Left cardiac atrium (tissue), 4 donors: ENCODE measurements at regions not wholly inside any gene's neighbourhood (a gene's known extent, or its start where the extent isn't known, plus 50 kb on each side); places are given as distances from the start of the nearest gene placed in this dataset.
A peak's percentile ranks its signal among the peaks of the same experiment; 100 is the strongest.

Source experiments
- ATAC-seq, 2 donors: fragments of 200-7000 bp; cut with Tn5 transposase; one replicate each; pipeline ENCODE4 v1.9.1; 2020; ENCODE audit warnings: mild to moderate bottlenecking in 2 of 2, moderate library complexity in 2 of 2
- DNase-seq: peaks from one replicate; pipeline ENCODE4 v3.0.0-alpha.2; 2020
- intact Hi-C, 2 donors: fragments of 100-400 bp; cut with DNase I; formaldehyde crosslinking; loops; one replicate each; pipeline versions ENCODE4 v1.14.1 to v1.15.1; 2022 to 2023
- donor health status: DM: no; HTN: yes; CAD: no.
- donor health status: DM: no; HTN: yes; CAD: no; lungs with severe emphysema.
- donor health status: DM: yes; HTN: yes; CAD: no.
- donor health status: Dilated cardiomyopathy.

DNA sequence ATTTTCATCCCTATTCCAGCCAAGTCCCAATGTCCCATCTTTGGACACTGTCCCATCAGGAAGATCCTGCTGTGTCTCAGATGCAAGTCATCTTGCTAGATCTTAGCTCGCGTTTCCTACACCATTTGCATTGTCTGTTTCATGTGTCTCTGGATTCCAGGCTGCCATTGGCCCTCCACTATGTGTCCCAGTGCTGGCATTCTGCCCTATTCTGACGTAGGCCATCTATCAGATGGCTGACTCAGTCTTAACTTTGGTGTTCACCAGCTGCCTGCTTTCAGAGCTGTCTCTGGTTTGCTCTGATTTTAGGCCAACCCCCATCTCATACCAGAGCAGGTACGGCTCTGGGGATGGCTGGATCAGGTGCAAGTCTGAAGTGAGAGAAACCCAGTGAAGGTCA lies 300.9 kb upstream of the ASIC2 start:
- intact Hi-C loops, result no loop called here
- ATAC-seq, result no peak
- DNase-seq, result no peak

DNA sequence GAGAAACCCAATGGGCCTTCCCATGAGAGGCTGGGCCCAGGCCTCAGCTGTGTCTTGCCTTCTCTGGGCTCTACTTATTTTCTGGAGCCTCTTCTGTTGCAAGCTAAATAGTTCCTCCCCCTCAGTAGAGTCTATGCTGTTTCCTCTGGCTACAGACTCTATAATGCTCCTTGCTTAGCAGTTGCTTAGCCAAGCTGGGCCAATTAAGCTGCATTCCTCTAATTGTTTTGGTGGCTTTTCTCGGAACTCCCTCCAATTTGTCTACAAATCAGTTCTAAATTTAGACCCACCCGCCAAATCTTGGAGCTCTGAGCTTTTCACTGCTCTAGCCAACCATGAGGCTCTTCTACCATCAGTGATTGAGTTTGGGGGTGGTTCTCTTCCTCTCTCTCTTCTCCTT lies 302.7 kb upstream of the ASIC2 start:
- ATAC-seq (peak in 1 of 2 donors; percentile 65), DNase-seq (no peak)
- intact Hi-C loops, result no loop called here

DNA sequence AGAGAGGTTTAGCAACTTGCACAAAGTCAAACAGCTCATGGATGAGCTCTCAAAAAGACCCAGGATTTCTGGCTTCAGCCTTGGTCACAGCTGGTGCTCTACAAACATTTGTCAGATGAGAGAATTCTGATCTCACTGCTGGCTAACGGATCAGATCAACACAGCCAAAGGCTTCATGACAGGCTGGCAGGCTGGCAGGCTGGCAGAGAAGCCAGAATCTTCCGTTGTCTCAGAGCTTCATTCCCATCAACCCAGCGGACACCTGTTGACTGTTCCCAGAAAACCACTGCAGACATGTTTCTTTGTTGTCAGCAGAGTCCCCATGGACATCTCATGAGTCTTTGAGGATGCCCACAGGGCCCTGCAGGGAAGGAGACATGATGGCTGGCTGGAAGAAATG lies 303.8 kb upstream of the ASIC2 start:
- DNase-seq (no peak), ATAC-seq (no peak)
- intact Hi-C loops, result no loop called here

DNA sequence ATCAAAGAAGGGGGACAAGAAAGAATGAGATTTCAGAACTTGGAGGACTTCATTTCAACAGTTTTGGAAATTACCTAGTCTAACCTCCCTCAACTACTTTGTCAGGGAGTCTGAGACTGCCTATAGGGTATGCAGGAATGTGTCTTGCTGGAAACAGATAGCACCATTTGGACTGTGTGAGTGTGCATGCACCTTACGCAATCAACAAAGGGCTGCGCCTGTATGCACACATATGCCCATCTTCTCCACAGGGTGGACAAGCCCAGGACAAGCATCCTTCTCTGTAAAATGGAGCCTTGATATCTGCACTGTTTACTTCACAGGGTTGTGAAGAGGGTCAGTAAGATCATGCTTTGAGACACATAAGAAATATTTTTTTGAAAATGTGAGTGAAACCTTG lies 305.7 kb upstream of the ASIC2 start:
- DNase-seq, result no peak
- intact Hi-C loops, result no loop called here
- no peak for ATAC-seq

DNA sequence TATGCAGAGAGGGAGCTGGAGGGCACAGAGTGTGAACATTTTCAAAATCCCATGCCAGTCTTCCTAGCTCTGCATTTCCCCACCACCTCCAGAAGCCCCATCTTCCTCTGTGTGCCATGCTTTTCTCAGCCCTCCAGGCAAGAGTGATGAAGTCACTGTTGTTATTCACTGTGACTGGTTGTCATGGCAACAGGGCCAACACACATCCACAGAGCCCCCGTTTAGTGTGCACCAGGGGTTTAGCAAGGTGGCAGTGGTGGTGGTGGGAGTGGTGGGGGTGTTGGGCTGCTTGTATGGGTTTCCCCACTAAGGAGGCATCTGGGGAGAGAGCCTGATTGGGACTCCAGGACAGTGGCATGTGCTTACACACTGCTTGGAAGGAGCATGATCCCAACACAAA lies 309.9 kb upstream of the ASIC2 start:
- DNase-seq (no peak), ATAC-seq (no peak)
- intact Hi-C loops, result no loop called here

DNA sequence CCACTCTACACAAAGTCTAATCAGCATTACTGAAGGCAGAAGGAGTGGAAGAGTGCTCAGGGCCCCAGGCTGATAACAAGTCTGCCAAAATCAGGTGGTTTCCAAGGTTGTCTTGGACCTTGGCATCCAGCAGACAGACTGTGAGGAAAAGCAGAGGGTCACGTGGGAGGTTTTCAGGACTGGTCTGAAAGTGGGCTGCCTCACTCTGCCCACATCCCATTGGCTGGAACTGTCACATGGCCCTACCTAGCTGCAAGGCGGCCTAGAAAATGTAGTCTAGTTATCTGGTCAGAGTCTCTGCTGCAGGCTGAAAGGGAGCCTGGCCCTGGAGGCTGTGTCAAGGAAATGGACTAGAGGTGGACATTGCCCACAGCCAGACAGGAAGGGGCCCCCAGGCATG lies 310.7 kb upstream of the ASIC2 start:
- intact Hi-C loops, result no loop called here
- no peak for ATAC-seq
- DNase-seq, result no peak

DNA sequence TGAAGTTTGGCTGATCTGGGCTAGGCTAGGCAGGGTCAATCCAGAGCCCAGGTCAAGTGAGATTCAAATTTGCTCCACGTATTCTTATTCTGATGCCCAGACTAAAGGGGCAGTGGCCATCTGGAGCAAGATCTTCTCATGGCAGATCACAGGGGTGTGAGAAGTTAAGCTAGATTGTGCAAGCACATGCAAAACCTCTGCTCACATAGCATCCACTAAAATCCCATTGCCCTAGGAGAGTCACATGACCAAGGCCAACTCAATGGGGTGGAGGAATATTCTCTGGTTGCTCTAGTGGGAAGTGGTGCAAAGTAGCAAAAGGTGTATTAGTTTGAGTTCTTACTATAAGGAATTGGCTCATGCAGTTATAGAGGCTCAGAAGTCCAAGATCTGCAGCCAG lies 318.4 kb upstream of the ASIC2 start:
- no peak for ATAC-seq
- intact Hi-C loops, result no loop called here

DNA sequence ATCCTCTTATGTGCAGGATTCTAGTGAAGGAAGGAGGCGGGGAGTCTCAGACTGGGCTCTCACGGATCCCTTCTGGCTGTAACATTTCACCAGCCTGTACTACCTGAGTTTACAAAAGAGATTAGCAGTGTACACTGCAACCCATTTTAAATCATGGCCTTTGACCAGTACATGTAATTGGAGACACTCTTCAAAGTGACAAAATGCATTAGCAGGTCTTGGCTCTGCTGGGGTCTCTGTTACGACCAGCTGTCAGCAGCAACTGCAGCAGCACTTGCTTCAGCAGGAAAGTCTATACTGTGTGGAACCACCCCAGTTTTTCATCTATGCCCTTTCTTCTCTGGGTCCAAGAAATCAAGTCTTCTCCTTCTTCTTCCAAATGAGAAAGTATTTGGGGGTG lies 322.8 kb upstream of the ASIC2 start:
- intact Hi-C loops, result no loop called here
- DNase-seq, result no peak
- no peak for ATAC-seq

More for the DNA sequence above, 318.4 kb upstream of the ASIC2 start:
- DNase-seq, result no peak

DNA sequence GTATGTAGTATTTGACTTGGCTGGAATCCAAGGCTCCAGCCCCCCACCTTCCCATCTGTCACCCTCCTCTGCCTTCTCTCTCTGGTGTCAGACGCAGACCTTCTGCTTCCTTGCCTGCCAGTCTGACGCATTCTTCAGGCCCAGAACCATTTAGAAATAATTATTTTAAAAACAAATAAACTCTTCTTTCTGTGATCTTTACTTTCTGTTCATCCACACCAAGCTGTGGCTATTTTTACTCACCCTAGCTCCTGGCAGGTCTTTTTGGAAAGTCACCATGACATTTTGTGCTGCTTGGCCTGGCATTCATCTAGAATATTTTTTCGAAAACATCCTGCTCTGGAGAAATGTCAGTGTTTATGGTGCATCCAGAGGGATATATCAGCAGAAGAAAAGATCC lies 330.7 kb upstream of the ASIC2 start:
- ATAC-seq, result peak in 1 of 2 donors; percentile 44
- intact Hi-C loops, result no loop called here
- DNase-seq, result no peak

DNA sequence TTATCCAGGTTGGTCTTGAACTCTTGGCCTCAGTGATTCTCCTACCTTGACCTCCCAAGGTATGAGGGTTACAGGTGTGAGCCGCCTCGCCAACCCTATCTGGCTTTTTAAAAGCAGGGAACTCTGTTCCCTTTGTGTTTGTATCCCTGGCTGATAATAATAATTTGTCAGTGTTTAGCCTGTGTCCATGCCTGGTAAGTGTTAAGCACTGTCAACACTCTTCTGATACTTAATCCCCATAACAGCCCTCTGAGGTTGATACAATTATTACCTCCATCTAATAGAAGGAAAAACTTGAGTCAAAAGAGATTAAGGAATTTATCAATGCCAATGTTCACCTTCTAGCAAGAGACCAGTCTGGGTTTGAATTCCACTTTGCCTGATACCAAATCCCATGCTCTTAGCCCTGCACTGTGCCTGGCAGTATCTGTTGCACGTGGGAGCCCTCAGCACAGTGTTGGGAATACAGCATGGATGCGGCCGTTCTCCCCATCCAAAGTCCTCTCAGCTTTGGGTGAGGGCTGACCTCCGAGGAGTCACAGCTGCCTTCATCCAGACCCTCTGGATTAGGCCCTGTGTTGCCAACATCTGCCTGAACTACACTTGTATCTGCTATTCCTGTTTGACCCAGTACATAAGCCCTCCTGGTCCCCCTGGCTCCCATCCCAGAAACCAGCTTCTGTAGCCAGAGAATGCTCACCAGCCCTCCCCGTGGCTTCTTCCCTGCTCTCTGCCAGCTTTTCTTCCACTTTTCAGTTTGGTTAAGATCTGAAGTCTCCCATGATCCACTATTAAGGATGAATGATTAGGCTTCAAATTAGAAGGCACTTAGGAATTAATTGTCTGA lies 335.6 kb upstream of the ASIC2 start:
- peak; percentile 67 to 87 for ATAC-seq
- intact Hi-C loops, result no loop called here

DNA sequence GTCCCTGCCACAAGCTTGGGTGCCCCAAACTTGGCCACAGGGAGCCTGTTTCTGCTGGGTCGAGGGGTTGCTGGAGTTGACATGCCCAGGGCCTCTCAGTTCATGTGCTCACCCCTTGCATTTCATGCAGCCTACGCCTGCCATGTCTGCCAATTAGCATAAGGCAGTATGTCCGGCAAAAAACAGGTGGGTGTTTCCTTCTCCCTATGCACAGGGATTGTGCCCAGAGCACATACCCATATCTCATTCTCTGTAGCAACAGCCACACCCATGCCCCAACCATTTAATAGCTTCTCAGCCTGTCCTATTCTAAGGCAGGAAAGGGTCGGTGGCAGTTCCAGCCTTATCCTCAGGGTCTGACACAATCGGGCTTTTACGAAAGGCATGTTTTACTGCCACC lies 340.4 kb upstream of the ASIC2 start:
- ATAC-seq (no peak), DNase-seq (no peak)
- intact Hi-C loops, result no loop called here

More for the DNA sequence above, 335.6 kb upstream of the ASIC2 start:
- no peak for DNase-seq

DNA sequence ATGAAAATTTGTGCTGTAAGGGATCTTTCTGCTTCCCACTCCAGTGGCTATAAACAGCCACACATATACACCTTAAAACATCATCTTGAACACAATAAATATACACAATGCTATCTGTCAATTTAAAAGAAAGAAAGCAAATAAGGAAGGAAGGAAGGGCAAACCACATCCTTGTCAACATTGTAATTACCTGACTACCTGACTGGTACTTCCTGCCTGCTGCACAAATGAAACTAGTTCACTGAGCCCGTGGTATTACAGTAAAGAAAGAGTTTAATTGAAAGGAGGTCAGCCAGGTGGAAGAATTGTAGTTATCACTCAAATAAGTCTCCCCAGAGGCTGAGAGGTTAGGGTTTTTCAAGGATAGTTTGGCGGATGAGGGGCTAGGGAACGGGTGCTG lies 344.4 kb upstream of the ASIC2 start:
- intact Hi-C loops, result no loop called here
- no peak for DNase-seq

DNA sequence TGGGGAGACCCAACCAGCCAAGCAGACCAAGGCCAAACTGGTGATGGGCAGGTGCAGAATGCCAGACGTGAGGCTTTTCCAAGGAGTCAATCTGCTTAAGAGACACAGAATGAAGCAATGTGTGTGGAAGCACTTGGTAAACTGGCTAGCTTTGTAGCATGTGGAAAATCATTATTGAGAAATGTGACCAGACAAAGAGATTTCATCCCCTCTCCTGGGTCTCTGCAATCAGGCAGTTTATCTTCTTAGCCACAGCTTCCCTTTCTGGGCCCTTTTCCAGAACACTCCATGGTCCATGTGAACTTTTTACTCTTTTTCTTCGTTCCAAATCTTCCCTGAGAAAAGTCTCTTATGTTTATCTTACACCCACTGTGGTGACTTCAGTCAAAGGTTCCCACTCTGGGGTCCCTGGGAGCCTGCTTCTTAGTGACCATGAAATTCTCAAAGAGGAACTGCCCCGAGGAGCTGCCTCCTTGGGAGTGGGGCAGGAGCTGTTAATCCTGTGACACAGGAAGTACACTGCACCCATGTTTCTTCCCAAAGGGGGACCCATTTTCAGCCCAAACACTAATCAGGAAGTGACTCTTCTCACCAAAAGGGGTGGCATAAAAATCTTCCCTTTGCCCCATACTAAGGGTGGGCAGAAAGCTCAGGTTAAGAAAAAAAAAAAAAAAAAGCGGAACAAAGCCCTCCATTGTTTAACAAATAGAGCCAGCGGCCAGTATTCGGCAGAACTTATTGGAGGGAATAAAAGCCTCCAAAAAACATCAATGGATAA lies 346.2 kb upstream of the ASIC2 start:
- no peak for ATAC-seq

More for the DNA sequence above, 344.4 kb upstream of the ASIC2 start:
- no peak for ATAC-seq

DNA sequence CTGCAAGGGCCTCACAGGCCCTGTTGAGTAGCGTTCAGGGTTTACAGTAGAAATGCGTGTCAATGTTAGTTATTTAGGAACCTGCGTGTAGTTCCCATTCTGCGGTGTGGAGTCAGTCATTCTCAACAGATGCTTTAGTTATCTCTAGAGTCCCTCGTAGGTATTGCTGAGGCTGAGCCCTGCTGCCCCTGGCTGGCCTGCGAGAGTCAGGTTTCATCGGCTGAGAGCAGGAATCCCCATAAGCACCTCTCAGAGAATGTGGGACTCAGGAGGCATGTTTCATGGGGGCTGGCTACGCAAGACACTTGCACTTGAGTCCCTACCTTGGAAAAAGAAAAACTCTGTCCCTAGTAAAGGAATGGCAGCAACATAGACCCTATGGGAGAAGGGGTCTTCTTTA lies 347.5 kb upstream of the ASIC2 start:
- ATAC-seq, result no peak

More for the DNA sequence above, 346.2 kb upstream of the ASIC2 start:
- intact Hi-C loops, result no loop called here
- no peak for DNase-seq

DNA sequence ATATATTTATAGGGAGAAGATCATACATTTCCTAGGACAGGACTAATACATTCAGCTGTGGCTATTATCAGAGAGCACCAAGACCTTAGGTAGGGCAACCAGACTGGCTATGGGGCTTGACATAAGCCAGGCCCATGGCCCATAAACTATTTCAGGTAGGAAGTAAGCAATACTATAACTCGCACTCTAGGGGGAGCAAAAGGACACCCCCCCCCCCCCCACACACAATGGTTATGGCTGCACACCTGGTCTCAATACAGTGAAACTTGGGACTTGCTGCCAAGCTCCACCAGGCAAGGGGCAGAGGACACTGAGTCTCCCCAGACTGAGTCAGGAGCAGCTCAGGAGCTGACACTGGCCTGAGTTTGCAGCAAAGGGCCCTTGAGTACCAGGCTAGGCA lies 348.9 kb upstream of the ASIC2 start:
- intact Hi-C loops, result loop anchor here in 1 of 2 donors (10.0 kb wide), 1 partner anchor 117 kb away; no protein-coding TSS in a partner anchor
- no peak for DNase-seq
- ATAC-seq, result no peak

More for the DNA sequence above, 347.5 kb upstream of the ASIC2 start:
- intact Hi-C loops, result loop anchor here in 1 of 2 donors (10.0 kb wide), 1 partner anchor 116 kb away; no protein-coding TSS in a partner anchor
- DNase-seq, result no peak

DNA sequence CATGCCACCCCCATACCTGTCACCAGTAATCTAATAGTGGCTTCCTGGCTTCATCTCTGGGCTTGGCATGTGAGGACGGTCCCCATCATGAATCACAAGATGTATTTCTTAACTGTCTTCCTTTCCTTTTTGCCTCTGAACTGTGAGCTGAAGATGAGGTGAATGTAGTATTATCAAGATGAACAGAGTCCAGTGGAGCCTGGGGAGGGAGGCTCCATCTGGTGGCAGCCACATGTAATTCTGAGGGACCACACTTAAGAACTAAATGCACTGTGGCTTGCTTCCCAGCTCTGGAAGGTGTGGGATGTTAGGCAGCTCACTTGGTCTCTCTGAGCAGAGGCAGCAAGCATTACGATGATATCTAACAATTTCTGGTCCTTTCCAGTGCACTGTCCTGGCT lies 354.9 kb upstream of the ASIC2 start:
- ATAC-seq (peak in 1 of 2 donors; percentile 57), DNase-seq (no peak)
- intact Hi-C loops, result loop anchor here in 1 of 2 donors (10.0 kb wide), 1 partner anchor 123 kb away; no protein-coding TSS in a partner anchor

DNA sequence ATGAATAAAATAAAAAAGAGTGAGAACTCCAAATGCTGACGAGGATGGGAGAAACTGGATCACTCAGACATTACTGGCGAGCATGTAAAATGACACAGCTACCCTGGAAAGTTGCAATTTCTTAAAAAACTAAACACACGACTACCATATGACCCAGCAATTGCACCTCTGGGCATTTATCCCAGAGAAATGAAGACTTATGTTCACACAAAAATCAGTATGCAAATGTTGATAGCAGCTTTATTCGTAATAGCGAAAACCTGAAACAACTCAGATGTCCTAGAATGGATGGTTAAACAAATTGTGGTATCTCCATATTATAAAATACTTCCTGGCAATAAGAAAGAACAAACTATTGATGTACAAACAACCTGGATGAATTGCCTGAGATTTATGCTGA lies 357.2 kb upstream of the ASIC2 start:
- intact Hi-C loops, result no loop called here
- DNase-seq, result no peak
- no peak for ATAC-seq

DNA sequence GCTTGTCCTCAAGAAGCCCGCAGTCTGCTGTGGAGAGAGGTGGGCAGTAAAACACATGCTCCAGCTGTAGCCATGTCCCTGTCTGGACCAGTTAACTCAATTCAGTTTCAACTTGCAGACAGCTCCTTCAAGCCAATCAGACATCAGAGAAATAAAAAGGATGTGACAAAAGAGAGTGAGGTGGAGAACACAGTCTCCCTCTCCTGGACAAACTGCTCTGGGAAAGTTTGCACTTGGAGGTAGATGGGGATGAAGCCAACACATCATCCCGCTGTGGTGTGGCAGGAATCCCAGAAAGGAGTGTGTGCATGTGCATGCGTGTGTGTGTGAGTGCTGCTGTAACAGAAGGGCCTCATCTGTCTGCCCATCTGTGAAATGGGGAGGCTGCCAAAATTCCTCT lies 358.6 kb upstream of the ASIC2 start:
- no peak for DNase-seq
- intact Hi-C loops, result no loop called here
- ATAC-seq, result no peak

DNA sequence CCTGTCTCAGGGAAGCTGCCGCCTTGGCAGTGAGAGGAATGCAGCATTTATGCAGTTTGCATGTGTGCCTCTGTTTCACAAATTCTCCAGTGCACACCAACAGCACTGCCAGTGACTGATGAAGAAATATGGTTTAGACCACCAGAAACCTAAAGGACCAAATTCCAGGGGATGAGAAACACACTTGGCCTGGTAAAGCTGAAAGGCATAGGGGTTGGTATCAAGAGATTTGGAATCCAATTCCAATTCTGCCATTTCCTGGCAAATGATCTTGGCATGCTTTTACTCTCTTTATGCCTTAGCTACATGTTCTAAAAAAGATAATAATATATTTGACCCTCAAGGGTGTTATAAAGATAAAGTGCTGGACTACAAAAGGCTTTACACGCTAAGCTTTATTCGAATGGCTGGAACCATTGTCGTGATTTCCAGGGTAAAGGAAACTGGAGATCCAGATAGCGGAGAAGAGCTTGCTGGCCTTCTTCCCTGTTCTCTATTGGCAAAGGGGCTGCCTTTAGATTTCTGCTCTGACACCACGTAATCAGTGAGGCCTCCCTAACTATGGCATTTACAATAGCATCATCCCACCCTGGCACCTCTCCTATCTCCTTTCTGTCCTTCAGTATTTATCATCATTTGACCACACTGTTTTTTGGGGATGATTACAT lies 359.8 kb upstream of the ASIC2 start:
- intact Hi-C loops, result no loop called here
- DNase-seq (no peak), ATAC-seq (no peak)

DNA sequence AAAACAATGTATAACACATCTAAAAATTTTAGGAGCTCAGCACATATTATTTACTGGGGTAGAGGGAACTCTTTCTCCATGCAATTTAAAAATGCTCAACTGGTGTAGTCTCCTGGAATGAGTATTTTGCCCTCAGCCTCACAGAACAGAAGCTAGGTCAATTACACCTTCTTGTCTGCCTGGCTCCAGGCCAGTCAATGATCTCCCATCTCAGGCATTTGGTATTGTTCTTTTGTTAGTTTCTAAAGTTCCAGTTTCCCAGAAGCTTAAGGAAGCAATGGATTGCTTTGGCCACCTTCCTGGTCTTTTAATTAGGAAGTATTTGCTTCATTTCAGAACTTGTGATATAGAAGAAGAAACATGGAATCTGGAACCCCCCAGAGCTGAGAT lies 360.3 kb upstream of the ASIC2 start:
- no peak for ATAC-seq

More for the DNA sequence above, 360.3 kb upstream of the ASIC2 start:
- intact Hi-C loops, result no loop called here
- no peak for DNase-seq
